ENCODE measurements at regions not wholly inside any gene's neighbourhood (a gene's known extent, or its start where the extent isn't known, plus 50 kb on each side); places are given as distances from the start of the nearest gene placed in this dataset.
"Not testable (repeated sequence)": the region's sequence is repeated elsewhere in the genome, so short reads cannot be mapped to it uniquely, and the experiment has no call there.

- Histone ChIP-seq H3K4me3 (ENCODE audit: low read length) (no peak overlapping the region), H3K9ac (ENCODE audit: low read length) (no peak overlapping the region), H4K20me1 (ENCODE audit: insufficient read depth, low read length) (no peaks in the 10 kb centered on the region), H3K36me3 (replicated peaks; ENCODE audit: insufficient read depth, low read length) (no peaks in the 10 kb centered on the region), H3K27me3 (replicated peaks; ENCODE audit: insufficient read depth, low read length) (no peaks in the 10 kb centered on the region), H3K4me2 (ENCODE audit: low read depth, low read length) (no peak overlapping the region), H3K79me2 (ENCODE audit: low read length) (no peaks in the 10 kb centered on the region), H2AFZ (ENCODE audit: low read length) (no peak overlapping the region), H3K27ac (ENCODE audit: low read length) (no peak overlapping the region), H3F3A (ENCODE audit: insufficient read depth, low read length) (no peaks in the 10 kb centered on the region), H3K9me3 (replicated peaks; ENCODE audit: insufficient read depth, low read length) (no peaks in the 10 kb centered on the region), H3K9me2 (replicated peaks; ENCODE audit: insufficient read depth, low read length) (no peaks in the 10 kb centered on the region), H3K4me1 (ENCODE audit: low read length) (no peaks in the 10 kb centered on the region)
- DNase-seq: no peak
- TF ChIP-seq EZH2 (optimal IDR thresholded peaks at IDR 0.05; ENCODE audit: low read depth, low read length): no peak
- no peak for TF ChIP-seq EZH2phosphoT487 (IDR thresholded peaks at IDR 0.05; ENCODE audit: low read length)
- TF ChIP-seq, protein P1, sequence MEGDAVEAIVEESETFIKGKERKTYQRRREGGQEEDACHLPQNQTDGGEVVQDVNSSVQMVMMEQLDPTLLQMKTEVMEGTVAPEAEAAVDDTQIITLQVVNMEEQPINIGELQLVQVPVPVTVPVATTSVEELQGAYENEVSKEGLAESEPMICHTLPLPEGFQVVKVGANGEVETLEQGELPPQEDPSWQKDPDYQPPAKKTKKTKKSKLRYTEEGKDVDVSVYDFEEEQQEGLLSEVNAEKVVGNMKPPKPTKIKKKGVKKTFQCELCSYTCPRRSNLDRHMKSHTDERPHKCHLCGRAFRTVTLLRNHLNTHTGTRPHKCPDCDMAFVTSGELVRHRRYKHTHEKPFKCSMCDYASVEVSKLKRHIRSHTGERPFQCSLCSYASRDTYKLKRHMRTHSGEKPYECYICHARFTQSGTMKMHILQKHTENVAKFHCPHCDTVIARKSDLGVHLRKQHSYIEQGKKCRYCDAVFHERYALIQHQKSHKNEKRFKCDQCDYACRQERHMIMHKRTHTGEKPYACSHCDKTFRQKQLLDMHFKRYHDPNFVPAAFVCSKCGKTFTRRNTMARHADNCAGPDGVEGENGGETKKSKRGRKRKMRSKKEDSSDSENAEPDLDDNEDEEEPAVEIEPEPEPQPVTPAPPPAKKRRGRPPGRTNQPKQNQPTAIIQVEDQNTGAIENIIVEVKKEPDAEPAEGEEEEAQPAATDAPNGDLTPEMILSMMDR (IDR thresholded peaks at IDR 0.05; ENCODE audit: low read length): no peak
Observed at GRCh38 chr3:20480786-20481365, 294.9 kb upstream of the SGO1 start.

DNA sequence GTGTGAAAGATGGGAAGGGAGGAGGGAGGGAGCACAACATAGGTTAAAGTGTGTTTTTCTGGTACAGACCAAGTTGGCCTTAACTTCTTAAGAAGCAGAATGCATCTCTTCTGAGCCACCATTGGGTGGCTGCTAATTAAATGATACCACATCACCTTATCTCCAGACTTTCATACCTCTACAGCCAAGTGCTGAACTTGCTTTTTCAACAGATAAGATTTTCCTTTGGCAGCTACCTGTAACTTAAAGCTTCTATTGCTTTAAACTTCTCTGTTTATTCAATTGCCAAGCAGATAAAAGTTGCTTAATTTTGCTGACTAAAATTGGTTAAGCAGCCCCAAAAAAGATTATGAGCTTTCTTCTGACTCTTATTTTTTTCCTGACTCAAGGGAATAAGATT lies 292.4 kb upstream of the SGO1 start:
- H2AFZ ChIP-seq (ENCODE audit: low read length): no peak overlapping the region
- H3K36me3 ChIP-seq (replicated peaks; ENCODE audit: insufficient read depth, low read length): no peaks in the 10 kb centered on the region
- no peak overlapping the region for H3K27ac ChIP-seq (ENCODE audit: low read length)
- H3K9ac ChIP-seq (ENCODE audit: low read length): no peak overlapping the region
- H3K4me1 ChIP-seq (ENCODE audit: low read length): no peaks in the 10 kb centered on the region
- no peaks in the 10 kb centered on the region for H3K27me3 ChIP-seq (replicated peaks; ENCODE audit: insufficient read depth, low read length)
- no peaks in the 10 kb centered on the region for H3K9me3 ChIP-seq (replicated peaks; ENCODE audit: insufficient read depth, low read length)
- no peak overlapping the region for H3K4me2 ChIP-seq (ENCODE audit: low read depth, low read length)
- TF ChIP-seq EZH2 (optimal IDR thresholded peaks at IDR 0.05; ENCODE audit: low read depth, low read length): no peak
- no peak for TF ChIP-seq EZH2phosphoT487 (IDR thresholded peaks at IDR 0.05; ENCODE audit: low read length)
- TF ChIP-seq, protein P1 (IDR thresholded peaks at IDR 0.05; ENCODE audit: low read length): no peak
- H3F3A ChIP-seq (ENCODE audit: insufficient read depth, low read length): no peaks in the 10 kb centered on the region
- H4K20me1 ChIP-seq (ENCODE audit: insufficient read depth, low read length): no peaks in the 10 kb centered on the region
- no peak overlapping the region for H3K4me3 ChIP-seq (ENCODE audit: low read length)
- no peaks in the 10 kb centered on the region for H3K79me2 ChIP-seq (ENCODE audit: low read length)
- no peaks in the 10 kb centered on the region for H3K9me2 ChIP-seq (replicated peaks; ENCODE audit: insufficient read depth, low read length)
- no peak for DNase-seq

DNA sequence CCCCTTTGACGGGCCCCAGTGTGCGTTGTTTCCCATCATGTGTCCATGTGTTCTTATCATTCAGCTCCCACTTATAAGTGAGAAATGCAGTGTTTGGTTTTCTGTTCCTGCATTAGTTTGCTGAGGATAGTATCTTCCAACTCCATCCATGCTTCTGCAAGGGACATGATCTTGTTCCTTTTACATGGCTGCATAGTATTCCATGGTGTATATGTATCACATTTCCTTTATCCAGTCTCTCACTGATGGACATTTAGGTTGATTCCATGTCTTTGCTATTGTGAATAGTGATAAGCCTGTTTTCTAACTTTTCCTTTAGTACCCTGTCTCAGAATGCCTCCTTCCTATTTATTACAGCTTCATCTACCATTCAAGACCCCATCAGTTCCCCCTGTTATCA lies 278.2 kb upstream of the SGO1 start:
- not testable (repeated sequence) for H3K4me1 ChIP-seq (ENCODE audit: low read length); H4K20me1 ChIP-seq (ENCODE audit: insufficient read depth, low read length); H3K4me3 ChIP-seq (ENCODE audit: low read length); H2AFZ ChIP-seq (ENCODE audit: low read length); H3K79me2 ChIP-seq (ENCODE audit: low read length); H3F3A ChIP-seq (ENCODE audit: insufficient read depth, low read length); H3K9me2 ChIP-seq (replicated peaks; ENCODE audit: insufficient read depth, low read length); DNase-seq; H3K9me3 ChIP-seq (replicated peaks; ENCODE audit: insufficient read depth, low read length); H3K36me3 ChIP-seq (replicated peaks; ENCODE audit: insufficient read depth, low read length); H3K27ac ChIP-seq (ENCODE audit: low read length); H3K9ac ChIP-seq (ENCODE audit: low read length); H3K4me2 ChIP-seq (ENCODE audit: low read depth, low read length); H3K27me3 ChIP-seq (replicated peaks; ENCODE audit: insufficient read depth, low read length)

- Histone ChIP-seq H3K27me3 (replicated peaks; ENCODE audit: insufficient read depth, low read length) (no peaks in the 10 kb centered on the region), H2AFZ (ENCODE audit: low read length) (no peak overlapping the region), H3K4me3 (ENCODE audit: low read length) (no peak overlapping the region), H3K9me2 (replicated peaks; ENCODE audit: insufficient read depth, low read length) (no peaks in the 10 kb centered on the region), H3K4me1 (ENCODE audit: low read length) (no peaks in the 10 kb centered on the region), H4K20me1 (ENCODE audit: insufficient read depth, low read length) (no peaks in the 10 kb centered on the region), H3K9ac (ENCODE audit: low read length) (no peak overlapping the region), H3F3A (ENCODE audit: insufficient read depth, low read length) (no peaks in the 10 kb centered on the region), H3K27ac (ENCODE audit: low read length) (no peak overlapping the region), H3K36me3 (replicated peaks; ENCODE audit: insufficient read depth, low read length) (no peaks in the 10 kb centered on the region), H3K9me3 (replicated peaks; ENCODE audit: insufficient read depth, low read length) (no peaks in the 10 kb centered on the region), H3K79me2 (ENCODE audit: low read length) (no peaks in the 10 kb centered on the region), H3K4me2 (ENCODE audit: low read depth, low read length) (no peak overlapping the region)
- DNase-seq: no peak
- TF ChIP-seq, protein P1 (IDR thresholded peaks at IDR 0.05; ENCODE audit: low read length): no peak
- TF ChIP-seq EZH2phosphoT487 (IDR thresholded peaks at IDR 0.05; ENCODE audit: low read length): no peak
- TF ChIP-seq EZH2 (optimal IDR thresholded peaks at IDR 0.05; ENCODE audit: low read depth, low read length): no peak
Observed at GRCh38 chr3:20462723-20463122, 276.7 kb upstream of the SGO1 start.
